Stimulated activated CD4-positive, alpha-beta T cell treated with anti-CD3 and anti-CD28 coated beads, TNF-alpha, amount 100 ng/mL, for 1 hour (primary cell): ENCODE measurements at regions not wholly inside any gene's neighbourhood (a gene's known extent, or its start where the extent isn't known, plus 50 kb on each side); places are given as distances from the start of the nearest gene placed in this dataset.
"Not testable (repeated sequence)": the region's sequence is repeated elsewhere in the genome, so short reads cannot be mapped to it uniquely, and the experiment has no call there.

ENCODE experiments used
- DNase-seq, 3 donors: peaks; one replicate each; pipeline ENCODE4 v3.0.0-alpha.2; 2020; ENCODE audit warnings: low read depth in 3 of 3, low spot score in 1 of 3

DNA sequence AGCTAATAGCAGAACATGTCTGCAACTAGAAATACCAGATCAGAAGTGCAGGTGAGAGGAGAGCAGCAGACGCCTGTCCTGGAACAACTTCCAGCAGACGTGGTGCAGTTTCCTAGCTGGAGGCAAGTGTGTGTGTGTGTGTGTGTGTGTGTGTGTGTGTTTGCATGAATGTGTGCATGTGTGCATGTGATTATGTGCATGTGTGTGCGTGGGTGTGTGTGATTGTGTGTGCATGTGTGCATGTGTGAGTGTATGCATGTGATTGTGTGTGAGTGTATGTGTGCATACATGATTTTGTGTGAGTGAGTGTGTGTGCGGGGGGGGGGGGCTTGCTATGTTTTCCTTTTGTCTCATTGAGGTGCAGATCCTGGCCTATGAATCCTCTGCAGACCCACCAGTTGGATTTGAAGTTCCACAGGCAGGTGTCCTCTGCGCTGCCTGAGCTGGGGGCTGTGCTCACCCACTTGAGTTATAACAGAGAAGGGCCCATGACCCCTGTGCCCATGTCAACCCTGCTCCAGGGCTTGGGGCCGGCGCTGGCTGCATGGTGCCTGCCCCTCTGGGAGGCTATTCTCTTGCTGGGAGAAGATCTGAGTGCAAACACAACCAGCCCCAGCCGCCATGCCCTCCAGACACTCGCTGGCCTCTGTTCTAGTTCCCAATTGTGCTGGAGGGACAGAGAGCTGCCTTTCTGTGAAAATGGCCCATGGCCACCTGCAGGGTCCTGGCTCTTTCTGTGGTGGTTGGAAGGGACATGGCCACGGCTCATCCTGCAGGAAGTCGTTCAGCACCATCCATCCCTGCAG, 821.3 kb downstream of the BRD1 start:
- DNase-seq, result no peak

DNA sequence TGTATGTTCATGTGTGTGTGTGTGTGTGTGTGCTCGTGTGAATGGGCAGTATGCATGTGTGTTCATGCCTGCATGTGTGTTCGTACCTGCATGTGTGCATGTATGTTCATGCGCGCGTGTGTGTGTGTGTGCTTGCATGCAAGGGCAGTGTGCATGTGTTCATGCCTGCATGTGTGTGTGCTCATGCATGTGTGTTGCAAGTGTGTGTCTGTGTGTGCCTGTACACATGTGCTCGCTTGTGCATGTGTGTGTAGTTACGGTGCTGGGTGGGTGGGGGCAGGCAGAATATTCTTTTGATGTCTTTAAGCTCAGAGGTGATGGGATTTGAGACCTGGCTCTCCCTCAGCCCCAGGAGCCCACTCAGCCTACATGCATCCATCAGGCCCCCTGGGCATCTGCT, 822.1 kb downstream of the BRD1 start:
- DNase-seq, result no peak

DNA sequence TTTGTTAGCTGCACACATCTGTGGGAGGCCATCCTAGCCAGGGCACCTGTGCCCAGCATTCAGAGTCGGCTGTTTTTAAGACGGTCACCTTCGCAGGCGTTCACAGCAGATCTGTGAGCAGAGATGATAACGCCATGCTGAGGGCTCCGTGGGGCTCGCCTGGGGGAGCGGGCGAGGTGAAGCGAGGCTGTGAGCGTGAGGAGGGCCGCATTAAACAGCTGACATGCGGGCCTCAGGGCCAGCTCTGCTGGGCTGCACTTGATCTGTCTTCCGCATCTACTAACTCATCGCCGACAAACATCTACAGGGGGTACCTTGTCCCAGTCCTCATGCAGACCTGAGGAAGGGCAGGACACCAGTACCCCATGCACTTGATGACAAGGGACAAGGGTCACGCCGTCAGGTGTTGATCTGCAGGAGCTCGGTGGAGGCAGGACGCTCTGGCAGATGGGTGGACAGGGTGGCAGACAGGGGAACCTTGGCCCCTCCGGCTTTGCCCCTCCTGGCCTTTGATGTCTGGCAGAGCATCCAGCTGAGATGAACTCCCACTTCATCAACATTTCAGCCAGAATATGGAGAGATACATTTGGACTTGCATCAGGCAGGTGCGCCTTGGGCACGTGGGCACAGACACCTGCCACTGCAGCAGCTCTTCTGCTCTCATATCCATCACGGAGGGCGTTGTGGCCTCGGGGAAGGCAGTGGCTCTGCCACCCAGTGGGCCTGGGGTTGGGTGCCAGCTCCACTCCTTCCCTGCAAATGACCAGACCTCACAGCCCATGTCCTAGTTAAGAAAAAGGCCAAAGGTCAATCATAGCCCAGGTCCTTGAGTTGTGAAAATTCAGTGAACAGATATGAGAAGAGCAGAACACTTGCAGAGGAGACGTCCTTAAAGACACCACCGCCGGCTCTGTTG, 822.9 kb downstream of the BRD1 start:
- DNase-seq, result no peak

DNA sequence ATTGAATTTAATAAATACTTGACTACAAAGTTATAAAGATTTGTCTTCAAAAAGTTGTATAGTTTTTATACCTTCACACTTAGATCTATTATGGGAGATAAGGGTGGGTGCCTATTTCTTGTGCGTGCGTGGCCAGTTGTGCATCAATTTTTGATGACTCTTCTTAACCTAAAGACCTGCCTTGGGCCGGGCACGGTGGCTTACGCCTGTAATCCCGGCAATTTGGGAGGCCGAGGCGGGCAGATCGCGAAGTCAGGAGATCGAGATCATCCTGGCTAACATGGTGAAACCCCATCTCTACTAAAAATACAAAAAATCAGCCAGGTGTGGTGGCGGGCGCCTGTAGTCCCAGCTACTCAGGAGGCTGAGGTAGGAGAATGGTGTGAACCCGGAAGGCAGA, 830.1 kb downstream of the BRD1 start:
- not testable (repeated sequence) for DNase-seq

DNA sequence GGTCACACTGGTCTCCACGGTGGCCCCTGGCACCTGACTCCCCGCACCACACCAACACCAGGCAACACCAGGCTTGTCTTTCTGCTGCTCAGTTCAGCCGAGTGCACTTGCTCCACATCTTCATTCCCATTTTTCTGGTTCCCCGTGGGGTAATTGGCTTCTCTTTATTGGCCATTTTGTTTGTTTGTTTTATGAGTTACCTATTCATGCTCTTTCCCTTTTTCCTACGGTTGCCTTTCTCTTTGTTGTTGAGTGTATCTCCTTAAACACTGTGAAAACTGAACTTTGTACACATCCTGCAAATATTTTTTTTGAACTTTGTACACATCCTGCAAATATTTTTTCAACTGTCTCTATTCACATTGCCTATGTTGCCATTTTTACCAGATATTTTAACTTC, 834.0 kb downstream of the BRD1 start:
- DNase-seq, result no peak

DNA sequence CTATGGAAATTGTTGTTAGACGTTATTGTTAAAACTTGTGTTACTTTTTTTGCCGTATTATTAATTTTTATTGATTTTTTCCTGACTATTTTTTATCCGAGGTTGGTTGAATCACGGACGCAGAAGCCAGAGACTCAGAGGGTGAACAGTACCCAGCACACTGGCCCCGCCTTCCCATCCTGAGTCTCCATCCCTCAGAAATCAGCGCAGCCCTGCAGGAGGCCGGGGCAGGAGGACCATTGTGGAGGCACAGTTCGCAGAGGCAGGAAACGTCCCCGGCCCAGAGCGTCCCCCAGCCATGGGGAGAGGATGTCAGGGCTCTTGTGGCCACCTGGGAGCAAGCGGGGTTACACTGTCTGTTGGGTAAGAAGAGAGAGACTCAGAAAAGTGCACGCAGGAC, 843.0 kb downstream of the BRD1 start:
- no peak for DNase-seq

DNA sequence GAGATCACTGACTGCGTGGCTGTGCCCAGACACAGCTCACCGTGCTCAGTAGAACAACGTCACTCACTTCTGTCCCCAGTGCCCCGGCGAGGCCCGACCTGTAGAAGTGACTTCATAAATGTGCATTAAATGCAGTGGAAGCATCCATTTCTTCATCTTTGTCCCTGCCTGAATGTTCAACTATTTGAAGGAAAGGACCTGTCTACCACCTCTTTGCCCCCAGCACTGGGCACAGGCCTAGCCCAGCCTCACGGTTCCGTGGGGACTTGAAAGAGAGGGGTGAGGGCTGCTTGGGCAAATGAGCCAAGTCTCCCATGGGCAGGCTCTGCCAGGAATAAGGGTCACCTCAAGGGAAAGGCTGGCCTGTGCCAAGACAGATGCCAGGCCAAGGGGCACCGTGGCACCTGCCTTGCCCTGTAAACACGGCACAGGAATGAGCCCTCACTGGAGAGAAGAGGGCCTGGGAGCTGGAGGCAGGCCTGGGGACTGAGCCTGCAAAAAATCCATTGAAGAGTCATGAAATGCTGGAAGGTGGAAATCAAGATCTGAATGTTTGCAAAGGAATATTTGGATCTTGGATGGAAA, 845.3 kb downstream of the BRD1 start:
- DNase-seq, result no peak

DNA sequence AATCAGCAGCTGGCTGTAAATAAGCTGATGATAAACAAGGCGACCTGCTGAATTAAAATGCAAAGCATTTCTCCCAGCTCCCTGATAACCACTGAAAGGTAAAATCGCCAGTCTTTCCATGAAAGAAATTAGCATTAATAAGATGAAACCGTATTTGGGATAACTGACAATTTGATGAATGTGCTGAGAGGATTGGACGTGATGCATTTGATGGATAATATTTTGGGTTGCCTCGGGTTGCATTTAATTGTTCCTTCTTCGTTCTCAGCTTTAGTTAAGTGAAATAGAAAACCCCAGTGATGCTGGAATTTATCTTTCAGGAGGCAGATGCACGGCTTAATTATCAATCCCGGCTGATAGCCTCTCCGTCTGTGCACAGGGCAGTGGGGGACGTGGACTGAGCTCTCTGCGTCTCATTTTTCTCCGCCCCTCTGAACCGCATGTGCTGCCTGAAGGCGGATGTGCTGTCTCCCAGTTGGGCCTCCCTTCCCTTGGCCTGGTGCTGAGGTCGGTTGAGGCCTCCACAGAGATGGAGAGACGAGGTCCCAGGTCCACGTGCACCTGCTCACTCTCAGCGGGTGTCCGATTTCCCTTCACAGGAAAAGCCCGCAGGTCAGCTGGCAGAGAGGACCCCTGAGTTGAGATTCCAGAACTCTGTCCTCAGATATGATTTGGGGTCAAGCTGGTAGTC, 846.2 kb downstream of the BRD1 start:
- no peak for DNase-seq

DNA sequence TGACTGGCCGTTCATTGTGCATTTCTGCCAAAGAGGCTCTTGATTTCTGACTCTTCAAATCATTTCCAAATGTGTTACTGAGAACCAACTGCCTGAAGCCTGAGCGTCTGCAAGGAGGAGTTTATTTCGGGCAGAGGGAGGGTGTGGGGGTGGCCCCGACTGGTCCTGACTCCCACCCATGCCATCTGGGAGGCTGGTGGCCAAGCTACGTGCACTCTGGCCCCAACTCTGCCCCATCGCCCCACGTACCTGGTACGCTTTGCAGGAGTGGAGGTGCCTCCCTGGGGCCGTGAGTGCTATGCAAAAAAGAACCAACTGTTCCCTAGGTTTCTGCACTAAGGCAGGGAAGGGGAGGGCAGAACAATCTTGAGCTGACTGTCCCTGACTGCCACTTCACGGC, 846.8 kb downstream of the BRD1 start:
- no peak for DNase-seq

DNA sequence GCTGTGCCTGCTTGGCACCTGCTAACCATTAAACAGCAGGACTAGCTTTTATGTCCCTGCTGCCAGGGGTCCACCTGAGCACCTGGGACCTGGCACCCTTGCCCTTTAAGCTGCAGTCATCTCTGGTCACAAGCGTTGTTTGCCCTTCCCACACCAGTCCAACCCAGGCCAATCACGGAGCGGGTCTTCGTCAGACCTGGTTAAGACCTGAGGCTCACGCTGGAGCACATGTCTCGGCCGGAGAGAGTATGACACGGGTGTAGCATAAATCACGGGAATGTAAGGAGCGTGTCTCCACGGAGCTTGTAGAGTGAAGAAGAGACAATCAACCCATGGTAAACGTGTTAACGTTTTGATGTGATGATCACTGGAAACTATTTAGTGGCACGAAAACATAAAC, 847.3 kb downstream of the BRD1 start:
- DNase-seq, result no peak

DNA sequence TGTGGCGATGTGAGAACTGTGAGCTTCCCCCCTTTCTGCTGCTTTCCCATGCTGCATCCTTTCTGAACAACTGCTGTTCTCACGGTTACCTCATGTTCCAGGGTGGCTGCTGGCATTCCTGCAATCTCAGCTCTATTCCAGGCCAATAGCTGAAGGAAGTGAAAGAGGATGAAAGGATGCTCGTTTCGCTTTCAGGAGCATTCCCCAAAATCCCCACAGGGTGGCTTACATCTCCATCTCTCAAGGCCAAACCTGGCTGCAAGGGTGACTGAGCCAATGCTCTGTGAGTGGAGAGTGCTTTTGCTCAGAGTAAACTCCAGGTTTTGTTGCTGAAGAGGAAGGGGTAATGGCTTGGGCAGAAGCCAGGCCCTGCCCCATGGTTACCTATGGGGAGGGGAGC, 848.2 kb downstream of the BRD1 start:
- DNase-seq, result no peak

DNA sequence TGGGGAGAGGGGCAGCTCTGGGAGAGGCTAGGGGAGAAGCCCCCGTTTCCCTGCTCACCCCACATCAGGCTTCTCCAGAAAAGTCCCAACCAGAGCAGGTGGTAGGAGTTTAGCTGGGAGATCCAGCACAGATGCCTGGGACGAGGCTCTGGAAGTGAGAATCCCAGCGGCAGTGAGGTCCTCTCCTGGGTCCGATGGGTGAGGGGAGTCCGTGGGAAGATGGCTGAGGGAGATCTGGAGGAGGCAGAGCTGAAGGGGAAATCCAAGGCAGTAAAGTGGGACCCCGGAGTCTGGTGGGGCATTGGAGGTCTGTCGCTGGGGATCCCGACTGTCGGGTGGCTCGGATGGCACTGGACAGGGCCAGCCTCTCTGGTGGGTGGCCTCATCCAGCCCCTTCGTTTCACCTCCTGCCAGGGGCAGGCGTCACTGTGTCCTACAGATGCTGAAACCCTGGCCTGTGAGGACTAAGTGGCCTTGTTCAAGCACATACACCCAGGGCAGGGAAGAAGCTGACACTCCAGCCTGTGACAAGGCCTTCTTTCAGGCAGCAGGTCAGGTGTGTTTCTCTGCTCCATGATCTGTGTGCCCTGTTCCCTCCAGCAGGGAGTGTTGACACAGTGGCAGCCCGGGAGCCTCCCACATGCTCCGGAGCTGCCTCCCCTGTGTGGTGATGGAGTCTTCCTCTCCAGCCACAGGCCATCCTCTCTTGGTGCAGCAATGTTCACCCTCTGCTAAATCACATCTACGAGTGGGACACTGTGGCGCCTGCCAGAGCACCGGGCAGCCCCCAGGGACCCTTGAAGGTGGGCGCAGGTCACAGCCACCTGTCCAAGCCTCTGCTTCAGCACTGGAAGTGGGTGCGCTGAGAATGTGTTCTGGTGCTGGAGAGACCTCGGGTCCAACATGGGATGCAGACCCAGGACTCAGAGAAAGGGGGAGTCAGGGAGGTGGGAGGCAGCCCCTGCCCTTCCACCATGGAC, 850.8 kb downstream of the BRD1 start:
- no peak for DNase-seq

DNA sequence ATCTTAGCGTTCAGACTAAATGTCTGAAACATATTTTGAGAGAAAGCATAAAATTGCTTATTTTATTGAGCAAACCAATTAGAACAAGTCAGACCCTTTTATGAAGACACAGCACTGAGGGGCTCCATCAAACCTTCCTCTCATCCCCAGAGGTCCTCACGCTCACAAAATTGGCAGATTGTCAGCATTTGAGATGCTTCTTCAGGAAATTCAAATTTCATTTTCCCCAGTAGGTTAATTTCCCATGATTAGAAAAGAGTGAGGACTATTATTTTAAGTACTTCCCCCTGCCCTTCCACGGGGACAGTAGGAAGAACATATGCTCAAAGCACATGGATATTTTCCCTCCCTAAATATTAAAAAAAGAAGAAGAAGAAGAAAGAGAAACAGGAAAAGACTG, 851.8 kb downstream of the BRD1 start:
- no peak for DNase-seq

DNA sequence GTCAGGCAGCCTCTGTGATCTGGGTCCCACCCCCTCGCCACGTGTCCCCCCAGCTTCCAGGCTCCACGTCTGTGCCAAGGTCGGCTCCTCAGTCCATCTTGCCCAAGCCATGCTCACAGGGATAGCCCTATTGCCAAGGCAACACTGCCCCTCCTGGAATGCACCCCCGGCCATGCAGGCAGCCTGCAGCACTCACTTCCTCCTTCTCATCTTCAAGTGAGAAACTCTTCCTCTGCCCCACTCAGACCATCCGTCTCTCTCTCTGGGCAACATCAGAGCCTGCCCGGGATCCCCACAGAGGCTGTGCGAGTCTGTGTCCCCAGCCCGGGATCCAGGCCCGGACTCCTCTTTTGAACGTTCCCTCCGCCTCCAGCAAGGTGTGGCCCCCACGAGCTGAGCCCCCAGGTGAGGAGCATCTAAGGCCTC, 852.3 kb downstream of the BRD1 start:
- DNase-seq, result no peak

DNA sequence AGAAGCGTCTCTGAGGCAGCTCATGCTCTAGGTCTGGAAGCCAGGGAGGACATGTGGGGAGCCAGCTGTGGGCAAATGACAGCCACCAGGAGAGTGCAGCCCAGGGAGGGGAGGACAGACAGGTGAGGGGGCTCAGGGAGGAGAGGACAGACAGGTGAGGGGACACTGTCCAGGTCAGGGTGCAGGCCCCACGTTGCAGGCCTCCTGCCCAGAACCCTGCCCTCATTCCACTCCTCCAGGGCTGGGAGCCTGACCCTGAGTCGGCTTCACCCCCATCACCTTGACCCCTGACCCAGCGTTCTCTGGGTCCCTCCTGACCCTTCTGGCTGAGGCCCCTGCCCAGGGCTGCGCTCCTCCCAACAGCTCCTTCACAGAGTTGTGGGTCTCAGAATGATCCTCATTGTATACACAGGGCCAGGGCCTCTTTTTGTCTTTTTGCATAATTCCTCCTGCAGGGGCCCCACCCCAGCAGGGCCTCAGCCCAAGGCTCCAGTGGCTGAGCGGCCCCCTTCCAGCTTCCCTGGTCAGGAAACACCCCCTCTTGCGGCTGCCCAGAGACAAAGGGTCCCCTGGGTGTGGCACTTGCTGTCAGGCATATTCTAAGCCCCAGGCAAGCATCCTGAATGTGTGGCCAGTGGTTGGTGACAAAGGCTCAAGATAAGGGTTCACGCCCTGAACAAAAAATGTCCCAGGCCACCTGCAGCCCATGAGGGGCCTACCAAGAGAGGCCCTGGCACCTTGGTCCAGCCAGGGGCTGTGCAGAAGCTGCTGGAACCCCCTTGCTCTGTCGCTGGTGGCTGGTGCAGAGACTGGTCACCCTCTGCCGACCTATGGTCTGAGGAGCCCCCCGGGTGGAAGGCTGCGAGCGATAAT, 853.0 kb downstream of the BRD1 start:
- DNase-seq, result no peak

DNA sequence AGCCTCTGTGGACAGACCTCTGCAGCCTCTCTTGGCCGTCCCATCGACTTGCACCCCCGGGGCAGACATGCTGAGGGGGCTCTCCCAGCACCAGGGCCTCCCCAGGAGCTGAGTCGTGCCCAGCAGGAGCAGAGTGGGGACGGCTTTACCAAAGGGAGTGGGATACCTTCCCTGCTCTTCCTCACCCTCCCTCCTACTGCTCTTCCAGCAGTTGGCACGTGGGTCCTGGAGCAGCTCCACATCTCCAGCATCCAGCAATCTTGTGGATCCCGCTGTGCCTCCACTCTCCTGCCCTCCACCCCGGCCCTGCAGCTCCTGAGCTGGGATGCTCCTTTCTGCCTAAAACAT, 854.0 kb downstream of the BRD1 start:
- no peak for DNase-seq

DNA sequence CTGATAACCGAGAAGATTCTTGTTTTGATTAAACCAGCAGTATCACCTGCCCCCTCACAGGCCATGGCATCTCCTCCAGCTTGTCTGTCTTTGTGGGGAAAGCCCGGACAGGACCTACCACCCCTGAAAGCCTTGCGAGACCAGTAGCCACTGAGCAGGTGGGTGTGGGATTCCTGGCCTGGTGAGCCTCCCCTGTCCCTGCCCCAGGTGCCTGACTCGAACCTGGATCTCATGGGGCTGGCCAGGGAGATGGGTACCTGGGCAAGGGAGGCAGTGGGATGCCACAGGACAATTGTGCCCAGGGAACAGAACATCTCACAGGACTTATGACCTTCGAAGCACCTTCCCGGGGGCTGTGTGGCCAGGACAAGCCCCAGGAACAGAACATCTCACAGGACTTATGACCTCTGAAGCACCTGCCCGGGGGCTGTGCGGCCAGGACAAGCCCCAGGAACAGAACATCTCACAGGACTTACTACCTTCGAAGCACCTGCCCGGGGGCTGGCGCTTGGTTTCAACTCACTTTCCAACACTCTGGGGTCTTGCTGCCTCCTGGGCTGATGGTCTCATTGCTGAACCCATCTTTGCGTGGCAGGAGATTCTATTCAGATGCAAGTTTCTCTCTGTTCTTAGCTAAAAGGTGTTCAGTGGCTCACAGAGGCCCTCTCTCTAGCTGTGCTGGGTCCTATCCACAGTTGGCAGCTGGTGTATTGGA, 854.5 kb downstream of the BRD1 start:
- DNase-seq, result no peak

DNA sequence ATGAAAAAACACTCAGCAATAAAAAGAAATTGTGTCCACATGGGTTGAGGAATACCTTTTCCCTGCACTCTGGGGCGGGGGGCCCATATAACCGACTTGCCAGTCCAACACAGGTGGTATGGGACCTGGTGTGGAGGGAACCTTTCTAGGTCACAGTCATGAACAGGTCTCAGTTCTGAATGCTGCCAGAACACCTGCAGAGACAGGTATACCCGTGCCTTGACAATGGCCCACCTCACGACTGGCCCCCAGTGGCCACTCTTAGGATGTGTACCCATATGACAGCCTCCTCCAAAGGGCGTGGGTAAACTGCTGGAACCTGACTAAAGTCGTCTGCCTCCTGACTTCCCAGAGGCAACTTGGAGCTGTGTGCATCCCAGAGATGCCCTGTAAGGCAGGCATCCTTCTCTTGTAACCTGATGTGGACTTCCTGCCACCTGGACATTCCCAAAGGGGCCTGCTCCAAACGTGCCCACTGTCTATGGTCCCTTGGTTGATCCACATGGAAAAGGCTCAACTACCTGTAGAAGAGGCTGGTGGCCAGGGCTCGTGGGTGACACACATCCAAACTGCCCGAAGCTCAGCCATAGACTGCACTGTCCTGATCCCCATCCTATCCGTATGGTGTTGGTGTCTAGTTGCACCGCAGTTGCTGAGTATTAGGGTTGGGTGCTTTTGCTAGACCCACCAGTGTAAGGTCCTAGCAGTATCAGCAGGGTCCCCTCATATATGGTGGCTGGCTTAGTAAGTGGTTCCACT, 859.3 kb downstream of the BRD1 start:
- no peak for DNase-seq
